HEK293T (cell line): ENCODE measurements at regions not wholly inside any gene's neighbourhood (a gene's known extent, or its start where the extent isn't known, plus 50 kb on each side); places are given as distances from the start of the nearest gene placed in this dataset.

ENCODE experiments used
- BHLHE40 ChIP-seq: fragments of 450-650 bp; IDR thresholded peaks from 2 replicates; pipeline ENCODE4 v1.6.1; 2016; ENCODE audit warnings: mild to moderate bottlenecking, moderate library complexity, borderline replicate concordance
- ELF4 ChIP-seq: fragments of 450-650 bp; IDR thresholded peaks from 2 replicates; pipeline ENCODE4 v1.6.1; 2017; ENCODE audit warnings: antibody characterized with exemption
- FOXA1 ChIP-seq: fragments of 450-650 bp; IDR thresholded peaks from 2 replicates; pipeline ENCODE4 v1.6.1; 2016; ENCODE audit warnings: mild to moderate bottlenecking
- FOXK2 ChIP-seq: fragments of 450-650 bp; IDR thresholded peaks from 2 replicates; pipeline ENCODE4 v1.6.1; 2016; ENCODE audit warnings: mild to moderate bottlenecking
- FOXM1 ChIP-seq: fragments of 450-650 bp; IDR thresholded peaks from 2 replicates; pipeline ENCODE4 v1.6.1; 2017; ENCODE audit warnings: mild to moderate bottlenecking, borderline replicate concordance
- NFRKB ChIP-seq: fragments of 450-650 bp; IDR thresholded peaks from 2 replicates; pipeline ENCODE4 v1.6.1; 2016; ENCODE audit warnings: mild to moderate bottlenecking, moderate library complexity
- PKNOX1 ChIP-seq: fragments of 450-650 bp; IDR thresholded peaks from 2 replicates; pipeline ENCODE4 v1.6.1; 2016
- ZNF384 ChIP-seq: fragments of 450-650 bp; IDR thresholded peaks from 2 replicates; pipeline ENCODE4 v1.6.1; 2016

- TF ChIP-seq PKNOX1 (no peak), ELF4 (no peak), ZNF384 (no peak), BHLHE40 (no peak), NFRKB (no peak), FOXA1 (no peak), FOXM1 (no peak), FOXK2 (no peak)
Observed at GRCh38 chr9:75797085-75797580, 93.3 kb upstream of the PCSK5 start.
